Spleen (tissue), 11 donors: ENCODE measurements at regions not wholly inside any gene's neighbourhood (a gene's known extent, or its start where the extent isn't known, plus 50 kb on each side); places are given as distances from the start of the nearest gene placed in this dataset.
A peak's percentile ranks its signal among the peaks of the same experiment; 100 is the strongest.

Experiments used
- DNase-seq: peaks from one replicate; pipeline ENCODE4 v3.0.0-alpha.2; 2020
- H3K27ac ChIP-seq, 8 donors: fragments of 200-600 bp; sonication (generic) in 7 of 8; 1 replicate in 4 of 8; 2 replicates in 4 of 8; pipeline versions ENCODE4 v1.5.0 to v1.8.0; 2016 to 2021; ENCODE audit warnings: inconsistent platforms in 4 of 8, mild to moderate bottlenecking in 4 of 8, moderate library complexity in 1 of 8
- H3K27me3 ChIP-seq, 7 donors: fragments of 200-600 bp; sonication (generic) in 6 of 7; replicated peaks in 1 of 7; 1 replicate in 4 of 7; 2 replicates in 3 of 7; pipeline versions ENCODE4 v1.5.0 to v1.8.0; 2016 to 2021; ENCODE audit warnings: inconsistent platforms in 3 of 7, mild to moderate bottlenecking in 1 of 7
- H3K36me3 ChIP-seq, 6 donors: fragments of 200-600 bp; sonication (generic) in 5 of 6; 1 replicate in 4 of 6; 2 replicates in 2 of 6; pipeline versions ENCODE4 v1.5.0 to v1.8.0; 2016 to 2021; ENCODE audit warnings: inconsistent platforms in 2 of 6
- H3K4me1 ChIP-seq, 6 donors: fragments of 200-600 bp; sonication (generic) in 5 of 6; 1 replicate in 3 of 6; 2 replicates in 3 of 6; pipeline versions ENCODE4 v1.5.0 to v1.8.0; 2016 to 2021; ENCODE audit warnings: inconsistent platforms in 3 of 6
- H3K4me3 ChIP-seq, 8 donors: fragments of 200-600 bp; sonication (generic) in 7 of 8; 1 replicate in 4 of 8; 2 replicates in 4 of 8; pipeline versions ENCODE4 v1.5.0 to v1.8.0; 2016 to 2021; ENCODE audit warnings: inconsistent platforms in 4 of 8, mild to moderate bottlenecking in 4 of 8, moderate library complexity in 2 of 8
- H3K9me3 ChIP-seq, 8 donors: fragments of 200-600 bp; sonication (generic) in 7 of 8; 1 replicate in 4 of 8; 2 replicates in 4 of 8; pipeline versions ENCODE4 v1.5.0 to v1.8.0; 2016 to 2021; ENCODE audit warnings: inconsistent platforms in 4 of 8
- CTCF ChIP-seq, 11 experiments: fragments of 200-600 bp in 7 of 11; fragments of 450-650 bp in 4 of 11; sonication (generic) in 4 of 11; IDR thresholded peaks in 8 of 11; conservative IDR thresholded peaks in 3 of 11; 1 replicate in 7 of 11; 2 replicates in 4 of 11; pipeline versions ENCODE4 v1.4.0 to v1.8.0; 2016 to 2021; ENCODE audit warnings: antibody characterized with exemption in 11 of 11, inconsistent platforms in 4 of 11, mild to moderate bottlenecking in 1 of 11
- POLR2A ChIP-seq, 3 donors: fragments of 450-650 bp; IDR thresholded peaks; one replicate each; pipeline ENCODE4 v1.5.1; 2017; ENCODE audit warnings: antibody characterized with exemption in 3 of 3, mild to moderate bottlenecking in 1 of 3
- POLR2AphosphoS5 ChIP-seq, 3 donors: sonication (generic); formaldehyde crosslinking; IDR thresholded peaks; one replicate each; pipeline ENCODE4 v1.5.1; 2017; ENCODE audit warnings: antibody characterized with exemption in 3 of 3
- WGBS, 5 donors: extraction: QIAGEN DNeasy Blood & Tissue Kit in 3 of 5; methylation state at CpG; one replicate each; pipeline versions ENCODE4 v1.1.5 to v1.1.7; 2013 to 2018; 5-methylcytosine and 5-hydroxymethylcytosine counted together
- intact Hi-C: fragments of 100-400 bp; cut with DNase I; formaldehyde crosslinking; loops from one replicate; pipeline ENCODE4 v1.15.0; 2023; ENCODE audit warnings: low total_unique reads
- donor health status: healthy with polysubstance abuse.
- donor health status: DM: no; HTN: no; CAD: no; lungs with moderate emphysema.
- donor health status: DM: no; HTN: no; CAD: no.
- donor health status: Bipolar disorder and iron deficiency.
- donor health status: healthy.
- donor health status: DM: no; HTN: no; CAD: no.
- donor health status: DM: yes; HTN: yes; CAD: no.

DNA sequence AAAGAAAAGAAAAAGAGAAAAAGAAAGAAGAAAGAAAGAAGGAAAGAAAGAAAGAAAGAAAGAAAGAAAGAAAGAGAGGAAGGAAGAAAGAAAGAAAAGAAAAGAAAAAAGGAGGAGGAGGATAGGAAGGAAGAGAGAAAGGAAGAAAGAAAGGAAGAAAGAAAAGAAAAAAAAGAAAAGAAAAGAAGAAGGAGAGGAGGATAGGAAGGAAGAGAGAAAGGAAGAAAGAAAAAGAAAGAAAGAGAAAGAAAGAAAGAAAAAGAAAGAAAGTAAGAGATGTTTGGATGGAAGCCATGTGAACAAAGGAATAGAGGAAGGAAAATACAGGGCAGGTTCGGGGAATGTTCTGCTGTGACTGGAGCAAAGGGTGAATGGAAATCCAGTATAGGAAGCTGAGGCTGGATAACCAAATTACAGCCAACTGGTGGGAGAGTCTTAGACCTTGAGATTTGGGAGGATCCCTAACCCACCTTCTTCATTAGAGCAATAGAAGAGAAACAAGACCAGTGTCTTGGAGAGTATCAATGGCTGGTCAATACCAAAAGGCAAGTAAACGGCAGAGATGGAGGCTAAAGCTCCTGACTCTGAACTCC lies 94.9 kb downstream of the RASSF10 start:
- Histone ChIP-seq H3K27ac (no peak overlapping the region), H3K36me3 (no peaks in the 10 kb centered on the region), H3K4me1 (peaks cover 0 to 19% (median 7%) of the 10 kb centered on the region in 6 donors), H3K4me3 (no peak overlapping the region), H3K27me3 (peaks cover 0 to 59% (median 0%) of the 10 kb centered on the region in 7 donors), H3K9me3 (peaks cover 0 to 8% (median 1%) of the 10 kb centered on the region in 8 donors)
- WGBS, 5 donors: 45 to 76% (median 58%) methylated on average over 2 of the region's 2 CpGs
- no peak for DNase-seq
- TF ChIP-seq POLR2AphosphoS5 (IDR thresholded peaks at IDR 0.05) (no peak), POLR2A (IDR thresholded peaks at IDR 0.05) (no peak), CTCF (IDR thresholded peaks at IDR 0.05 in 8 of 11, conservative IDR thresholded peaks at IDR 0.05 in 3 of 11) (no peak)
- intact Hi-C loops: no loop called here

DNA sequence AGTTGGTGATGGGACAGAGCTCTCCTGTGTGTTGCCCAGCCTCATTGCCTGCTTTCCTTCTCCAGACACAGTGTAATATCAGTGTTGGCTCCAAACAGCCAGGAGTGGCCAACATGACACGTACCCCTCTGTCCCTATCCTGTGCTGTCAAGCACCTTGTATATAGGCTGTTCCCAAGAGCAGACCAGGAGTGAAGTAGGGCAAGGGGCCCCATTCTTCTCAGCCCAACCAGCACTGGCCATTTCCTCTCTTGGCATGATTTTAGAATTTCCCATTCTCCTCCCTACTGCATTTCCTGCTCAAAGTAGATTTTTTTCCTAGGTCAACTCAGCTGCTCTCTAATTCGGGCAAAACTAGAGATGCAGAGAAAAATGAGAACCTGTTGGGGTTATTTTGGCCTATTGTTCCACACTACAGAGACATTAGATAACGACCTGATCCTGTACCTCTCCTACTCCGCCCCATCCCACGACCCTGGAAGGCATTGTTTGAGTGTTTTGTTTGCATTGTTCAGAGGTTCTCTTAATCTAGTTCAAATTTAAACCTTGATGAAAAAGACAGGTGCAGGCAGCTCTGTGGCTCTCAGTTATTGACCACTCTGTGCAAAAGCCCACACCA lies 95.6 kb downstream of the RASSF10 start:
- no peaks in the 10 kb centered on the region for H3K36me3 ChIP-seq
- no peak overlapping the region for H3K4me3 ChIP-seq
- peaks cover 0 to 57% (median 0%) of the 10 kb centered on the region in 7 donors for H3K27me3 ChIP-seq
- DNase-seq: no peak
- intact Hi-C loops: no loop called here
- H3K4me1 ChIP-seq: peaks cover 0 to 19% (median 7%) of the 10 kb centered on the region in 6 donors
- 39 to 47% (median 43%) methylated on average over 5 of the region's 5 CpGs for WGBS, 5 donors
- peaks cover 0 to 12% (median 2%) of the 10 kb centered on the region in 8 donors for H3K9me3 ChIP-seq
- TF ChIP-seq CTCF (IDR thresholded peaks at IDR 0.05 in 8 of 11, conservative IDR thresholded peaks at IDR 0.05 in 3 of 11): no peak
- no peak for TF ChIP-seq POLR2AphosphoS5 (IDR thresholded peaks at IDR 0.05)
- TF ChIP-seq POLR2A (IDR thresholded peaks at IDR 0.05): no peak
- H3K27ac ChIP-seq: no peak overlapping the region

- H3K27ac ChIP-seq: no peak overlapping the region
- peaks cover 0 to 19% (median 7%) of the 10 kb centered on the region in 6 donors for H3K4me1 ChIP-seq
- 7 to 14% (median 11%) methylated on average over 4 of the region's 4 CpGs for WGBS, 5 donors
- H3K36me3 ChIP-seq: no peaks in the 10 kb centered on the region
- H3K4me3 ChIP-seq: no peak overlapping the region
- intact Hi-C loops: no loop called here
- no peak for DNase-seq
- peaks cover 0 to 12% (median 2%) of the 10 kb centered on the region in 8 donors for H3K9me3 ChIP-seq
- TF ChIP-seq POLR2AphosphoS5 (IDR thresholded peaks at IDR 0.05): peak in 1 of 3 donors; percentile 22
- no peak for TF ChIP-seq POLR2A (IDR thresholded peaks at IDR 0.05)
- H3K27me3 ChIP-seq: peaks cover 0 to 59% (median 0%) of the 10 kb centered on the region in 7 donors
These were observed 96.2 kb downstream of the RASSF10 start for GRCh38 chr11:13105237-13105844.

- peaks cover 0 to 12% (median 2%) of the 10 kb centered on the region in 8 donors for H3K9me3 ChIP-seq
- H3K4me3 ChIP-seq: no peak overlapping the region
- TF ChIP-seq CTCF (IDR thresholded peaks at IDR 0.05 in 8 of 11, conservative IDR thresholded peaks at IDR 0.05 in 3 of 11): no peak
- no peak for TF ChIP-seq POLR2A (IDR thresholded peaks at IDR 0.05)
- no peak for TF ChIP-seq POLR2AphosphoS5 (IDR thresholded peaks at IDR 0.05)
- H3K36me3 ChIP-seq: no peaks in the 10 kb centered on the region
- intact Hi-C loops: no loop called here
- H3K27me3 ChIP-seq: peaks cover 0 to 59% (median 0%) of the 10 kb centered on the region in 7 donors
- DNase-seq: no peak
- peaks cover 0 to 19% (median 7%) of the 10 kb centered on the region in 6 donors for H3K4me1 ChIP-seq
- 61 to 75% (median 68%) methylated on average over 5 of the region's 5 CpGs for WGBS, 5 donors
- no peak overlapping the region for H3K27ac ChIP-seq
These were observed 98.5 kb downstream of the RASSF10 start for GRCh38 chr11:13107544-13108044.
